NCI-H446 treated with DMSO at 0.1 percent for 48 hours (cell line): ENCODE measurements at regions not wholly inside any gene's neighbourhood (a gene's known extent, or its start where the extent isn't known, plus 50 kb on each side); places are given as distances from the start of the nearest gene placed in this dataset.
A peak's percentile ranks its signal among the peaks of the same experiment; 100 is the strongest.
"Not testable (repeated sequence)": the region's sequence is repeated elsewhere in the genome, so short reads cannot be mapped to it uniquely, and the experiment has no call there.

Experiments used
- DNase-seq: peaks from one replicate; lab custom pipeline; 2025; lab: John Stamatoyannopoulos, UW

- DNase-seq: not testable (repeated sequence)
These were observed 286.2 kb upstream of the C1QTNF3 start for GRCh38 chr5:34329201-34329600.

GRCh38 chr5:34329611-34330108 is 286.6 kb upstream of the C1QTNF3 start:
- DNase-seq: not testable (repeated sequence)

- DNase-seq: not testable (repeated sequence)
These were observed 289.0 kb upstream of the C1QTNF3 start for GRCh38 chr5:34331928-34332454.

- DNase-seq: peak; percentile 5
These were observed 296.5 kb upstream of the C1QTNF3 start for GRCh38 chr5:34339408-34340001.

GRCh38 chr5:34354440-34354839 is 301.7 kb upstream of the RAI14 start:
- not testable (repeated sequence) for DNase-seq

GRCh38 chr5:34371417-34371816 is 284.7 kb upstream of the RAI14 start:
- not testable (repeated sequence) for DNase-seq

GRCh38 chr5:34371817-34372216 is 284.3 kb upstream of the RAI14 start:
- DNase-seq: not testable (repeated sequence)

- not testable (repeated sequence) for DNase-seq
These were observed 283.4 kb upstream of the RAI14 start for GRCh38 chr5:34372739-34373138.

- not testable (repeated sequence) for DNase-seq
These were observed 278.5 kb upstream of the RAI14 start for GRCh38 chr5:34377651-34378050.

- DNase-seq: not testable (repeated sequence)
These were observed 277.6 kb upstream of the RAI14 start for GRCh38 chr5:34378498-34378897.

- not testable (repeated sequence) for DNase-seq
These were observed 267.4 kb upstream of the RAI14 start for GRCh38 chr5:34388754-34389153.

GRCh38 chr5:34409373-34409772 is 246.8 kb upstream of the RAI14 start:
- no peak for DNase-seq

GRCh38 chr5:34410411-34411139 is 245.6 kb upstream of the RAI14 start:
- no peak for DNase-seq

GRCh38 chr5:34411470-34412346 is 244.4 kb upstream of the RAI14 start:
- DNase-seq: peak; percentile 77

GRCh38 chr5:34412736-34413135 is 243.4 kb upstream of the RAI14 start:
- no peak for DNase-seq

- DNase-seq: no peak
These were observed 240.4 kb upstream of the RAI14 start for GRCh38 chr5:34415559-34416198.

- DNase-seq: no peak
These were observed 239.6 kb upstream of the RAI14 start for GRCh38 chr5:34416501-34417008.

- DNase-seq: not testable (repeated sequence)
These were observed 235.9 kb upstream of the RAI14 start for GRCh38 chr5:34420191-34420590.

GRCh38 chr5:34436761-34437501 is 219.2 kb upstream of the RAI14 start:
- no peak for DNase-seq

GRCh38 chr5:34439601-34440000 is 216.5 kb upstream of the RAI14 start:
- DNase-seq: no peak

- not testable (repeated sequence) for DNase-seq
These were observed 214.4 kb upstream of the RAI14 start for GRCh38 chr5:34441767-34442166.
